Fibroblast of mammary gland (primary cell): ENCODE measurements at regions not wholly inside any gene's neighbourhood (a gene's known extent, or its start where the extent isn't known, plus 50 kb on each side); places are given as distances from the start of the nearest gene placed in this dataset.

ENCODE experiments used
- DNase-seq: peaks from one replicate; pipeline ENCODE4 v3.0.0-alpha.2; 2010; ENCODE audit warnings: low read depth
- H3K4me3 ChIP-seq: 2 replicates; pipeline ENCODE4 v1.5.1; 2011; ENCODE audit warnings: low read depth, mild to moderate bottlenecking, low read length, moderate library complexity; ENCODE audit not compliant: control insufficient read depth
- TF ChIP-seq, protein P1 (sequence below): conservative IDR thresholded peaks from 2 replicates; pipeline ENCODE4 v1.5.1; 2011; ENCODE audit warnings: low read depth, low read length, inconsistent platforms; ENCODE audit not compliant: control insufficient read depth, insufficient read depth

DNA sequence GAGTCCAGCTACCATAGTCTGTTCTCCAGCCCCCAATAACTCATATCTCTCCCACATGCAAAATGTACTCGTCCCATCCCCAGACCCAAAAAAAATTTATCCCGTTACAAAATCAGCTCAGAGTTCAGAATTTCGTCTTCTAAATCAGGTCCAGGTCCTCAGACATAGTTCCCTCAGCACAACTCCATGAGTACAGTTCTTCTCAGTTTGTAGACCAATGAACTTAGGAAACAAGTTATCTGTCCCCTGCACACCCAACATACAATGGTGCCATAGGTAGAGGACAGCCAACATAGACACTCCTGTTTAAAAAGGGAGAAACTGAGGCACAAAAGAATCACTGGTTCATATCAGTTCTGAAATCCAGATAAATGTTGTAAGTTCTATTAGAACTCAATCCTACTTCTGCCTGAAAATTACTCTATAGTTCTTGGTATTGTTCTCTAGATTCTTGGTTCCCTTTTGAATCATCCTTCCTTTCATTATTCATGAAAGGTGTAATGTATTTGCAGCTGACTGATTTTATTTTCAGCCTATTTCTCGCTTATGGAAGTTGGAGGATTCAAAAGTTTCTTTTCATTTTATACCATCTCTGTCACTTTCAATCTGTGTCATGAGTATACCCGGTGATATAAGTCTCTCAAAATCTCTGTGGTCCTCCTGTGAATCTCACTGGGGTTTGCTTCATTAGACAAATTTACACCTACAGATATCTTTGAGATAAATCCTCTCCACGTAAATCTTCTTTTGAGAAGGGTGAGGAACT is 75.8 kb upstream of the TSPAN2 start:
- no peak overlapping the region for H3K4me3 ChIP-seq
- TF ChIP-seq, protein P1, sequence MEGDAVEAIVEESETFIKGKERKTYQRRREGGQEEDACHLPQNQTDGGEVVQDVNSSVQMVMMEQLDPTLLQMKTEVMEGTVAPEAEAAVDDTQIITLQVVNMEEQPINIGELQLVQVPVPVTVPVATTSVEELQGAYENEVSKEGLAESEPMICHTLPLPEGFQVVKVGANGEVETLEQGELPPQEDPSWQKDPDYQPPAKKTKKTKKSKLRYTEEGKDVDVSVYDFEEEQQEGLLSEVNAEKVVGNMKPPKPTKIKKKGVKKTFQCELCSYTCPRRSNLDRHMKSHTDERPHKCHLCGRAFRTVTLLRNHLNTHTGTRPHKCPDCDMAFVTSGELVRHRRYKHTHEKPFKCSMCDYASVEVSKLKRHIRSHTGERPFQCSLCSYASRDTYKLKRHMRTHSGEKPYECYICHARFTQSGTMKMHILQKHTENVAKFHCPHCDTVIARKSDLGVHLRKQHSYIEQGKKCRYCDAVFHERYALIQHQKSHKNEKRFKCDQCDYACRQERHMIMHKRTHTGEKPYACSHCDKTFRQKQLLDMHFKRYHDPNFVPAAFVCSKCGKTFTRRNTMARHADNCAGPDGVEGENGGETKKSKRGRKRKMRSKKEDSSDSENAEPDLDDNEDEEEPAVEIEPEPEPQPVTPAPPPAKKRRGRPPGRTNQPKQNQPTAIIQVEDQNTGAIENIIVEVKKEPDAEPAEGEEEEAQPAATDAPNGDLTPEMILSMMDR, result no peak
- no peak for DNase-seq

DNA sequence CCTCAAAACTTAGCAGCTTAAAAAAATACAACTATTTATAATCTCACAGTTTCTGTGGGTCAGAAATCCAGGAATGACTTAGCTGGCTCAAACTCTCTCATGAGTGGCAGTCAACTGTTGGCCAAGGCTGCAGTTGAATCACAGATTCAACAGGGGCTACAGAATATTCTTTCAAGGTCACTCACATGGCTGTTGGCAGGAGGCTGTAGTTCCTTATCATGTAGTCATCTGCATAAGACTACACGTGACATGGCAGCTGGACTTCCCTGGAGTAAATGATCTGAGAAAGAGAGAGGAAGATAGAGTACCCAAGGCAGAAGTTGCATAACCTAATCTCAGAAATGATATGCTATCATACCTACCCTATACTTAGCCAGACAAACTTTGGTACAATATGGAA is 75.2 kb upstream of the TSPAN2 start:
- peak; percentile 78 for DNase-seq
- no peak overlapping the region for H3K4me3 ChIP-seq
- TF ChIP-seq, protein P1, result no peak

- TF ChIP-seq, protein P1, result no peak
- peak; percentile 80 for DNase-seq
- H3K4me3 ChIP-seq, result no peak overlapping the region
Measured at GRCh38 chr1:115160728-115161127, 71.4 kb upstream of the TSPAN2 start.

- H3K4me3 ChIP-seq, result no peak overlapping the region
- DNase-seq, result no peak
- TF ChIP-seq, protein P1, result no peak
Measured at GRCh38 chr1:115159958-115160357, 70.7 kb upstream of the TSPAN2 start.

- no peak overlapping the region for H3K4me3 ChIP-seq
- DNase-seq, result peak; percentile 92
- TF ChIP-seq, protein P1, result no peak
Measured at GRCh38 chr1:115158181-115158580, 68.9 kb upstream of the TSPAN2 start.

DNA sequence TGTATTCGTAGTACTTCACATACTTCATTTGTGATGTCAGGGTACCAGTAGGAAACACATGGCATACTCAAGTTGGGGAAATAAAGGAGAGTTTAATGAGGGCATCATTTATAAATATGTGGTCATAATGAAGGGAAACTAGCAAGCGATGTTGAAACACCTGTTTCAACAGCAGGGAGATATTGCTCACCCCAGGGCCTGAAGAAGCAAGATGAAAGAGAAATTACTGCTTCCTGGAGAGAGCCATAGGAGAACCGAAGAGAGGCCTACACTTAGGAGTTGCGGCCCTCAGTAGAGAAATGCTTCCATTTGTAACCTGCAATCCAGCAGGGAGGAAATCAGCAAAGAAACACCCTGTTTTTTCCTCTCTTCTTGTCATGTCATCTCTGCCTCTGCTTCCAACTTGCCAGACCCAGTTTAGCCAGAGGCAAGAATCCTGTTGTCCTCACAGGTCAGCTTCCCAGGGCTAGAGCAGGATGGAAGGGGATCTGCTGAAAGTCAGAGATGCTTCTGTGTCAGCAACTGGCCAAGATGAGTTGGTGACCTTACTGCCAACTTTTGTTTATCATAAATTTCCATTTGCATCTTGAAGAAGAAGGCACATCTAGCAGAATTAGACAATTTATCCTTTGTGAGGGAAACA is 67.6 kb upstream of the TSPAN2 start:
- TF ChIP-seq, protein P1, result no peak
- no peak for DNase-seq
- H3K4me3 ChIP-seq, result no peak overlapping the region
